ENCODE measurements at regions not wholly inside any gene's neighbourhood (a gene's known extent, or its start where the extent isn't known, plus 50 kb on each side); places are given as distances from the start of the nearest gene placed in this dataset.

GRCh38 chr5:159708090-159708489 lies 208.2 kb upstream of the ADRA1B start:
- no peak for TF ChIP-seq CTCF (IDR thresholded peaks at IDR 0.05)
- TF ChIP-seq POLR2A (IDR thresholded peaks at IDR 0.05) = no peak
